HG03558 (cell line): ENCODE measurements at regions not wholly inside any gene's neighbourhood (a gene's known extent, or its start where the extent isn't known, plus 50 kb on each side); places are given as distances from the start of the nearest gene placed in this dataset.

Source experiments
- ATAC-seq: cut with Tn5 transposase; IDR thresholded peaks from one replicate; pipeline ENCODE4 v1.9.1; 2021; ENCODE audit warnings: moderate number of reproducible peaks; ENCODE audit not compliant: unreplicated experiment; ENCODE audit errors: extremely low read depth

- ATAC-seq, result no peak
Measured at GRCh38 chr16:86710602-86710950, 132.2 kb downstream of the FOXL1 start.

DNA sequence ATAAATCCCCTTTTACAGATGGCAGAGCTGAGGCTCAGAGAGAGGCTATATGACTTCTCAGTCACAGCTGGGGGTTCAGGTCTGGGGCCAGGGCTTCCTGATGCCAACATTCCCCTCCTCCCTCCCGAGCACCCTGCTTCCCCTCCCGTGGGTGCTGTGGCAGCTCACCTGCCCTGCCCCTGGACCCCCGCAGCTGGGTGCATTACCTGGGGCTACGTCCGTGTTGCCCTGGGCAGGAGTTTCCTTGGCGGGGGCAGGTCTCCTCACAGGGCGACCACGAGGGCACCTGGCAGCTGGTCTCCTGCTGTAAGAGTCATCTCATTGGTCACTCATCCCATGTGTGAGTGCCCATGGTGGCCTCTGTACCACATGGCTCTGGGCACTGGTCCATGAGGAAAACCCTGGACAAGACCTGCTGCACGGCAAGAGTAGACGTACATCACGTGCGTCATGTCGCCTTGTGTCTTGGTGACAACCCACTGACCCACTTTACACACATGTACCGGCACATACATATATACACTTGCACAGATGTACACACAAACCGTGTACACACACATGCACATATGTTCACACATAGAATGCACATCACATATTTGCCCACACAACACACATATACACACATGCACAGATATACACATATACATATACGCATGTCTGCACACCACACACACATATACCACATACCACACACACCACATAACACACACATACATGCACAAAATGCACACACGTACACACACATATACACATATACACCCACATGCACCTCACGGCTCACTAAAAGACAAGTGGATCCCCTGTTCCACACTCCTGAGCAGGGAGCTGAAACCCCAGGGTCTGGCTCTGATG, 134.0 kb downstream of the FOXL1 start:
- no peak for ATAC-seq

GRCh38 chr16:86713021-86713631, 134.8 kb downstream of the FOXL1 start:
- no peak for ATAC-seq

DNA sequence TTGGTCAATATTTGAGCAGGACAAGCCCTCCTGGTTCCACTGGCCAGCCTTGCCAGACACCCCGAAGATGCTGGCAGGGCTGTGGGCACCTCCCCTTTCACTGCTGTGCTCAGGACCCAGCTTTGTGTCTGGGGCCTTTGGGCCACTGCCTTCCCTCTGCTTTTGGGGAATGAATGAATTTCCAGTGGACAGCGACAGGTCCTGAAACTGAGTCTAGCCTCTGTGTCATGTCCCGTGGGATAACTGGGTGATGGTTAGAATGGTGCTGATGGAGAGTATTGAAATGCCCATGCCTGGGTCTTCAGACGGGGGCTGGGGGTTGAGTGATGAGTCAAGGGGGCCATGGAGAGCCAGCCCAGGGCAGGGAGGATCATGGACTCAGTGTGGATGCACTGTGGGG, 135.8 kb downstream of the FOXL1 start:
- ATAC-seq, result no peak

GRCh38 chr16:86716649-86717048, 138.3 kb downstream of the FOXL1 start:
- ATAC-seq, result no peak

- no peak for ATAC-seq
Measured at GRCh38 chr16:86718118-86718517, 139.8 kb downstream of the FOXL1 start.

GRCh38 chr16:86722970-86723369, 144.6 kb downstream of the FOXL1 start:
- ATAC-seq, result no peak

GRCh38 chr16:86723689-86724088, 145.3 kb downstream of the FOXL1 start:
- no peak for ATAC-seq

DNA sequence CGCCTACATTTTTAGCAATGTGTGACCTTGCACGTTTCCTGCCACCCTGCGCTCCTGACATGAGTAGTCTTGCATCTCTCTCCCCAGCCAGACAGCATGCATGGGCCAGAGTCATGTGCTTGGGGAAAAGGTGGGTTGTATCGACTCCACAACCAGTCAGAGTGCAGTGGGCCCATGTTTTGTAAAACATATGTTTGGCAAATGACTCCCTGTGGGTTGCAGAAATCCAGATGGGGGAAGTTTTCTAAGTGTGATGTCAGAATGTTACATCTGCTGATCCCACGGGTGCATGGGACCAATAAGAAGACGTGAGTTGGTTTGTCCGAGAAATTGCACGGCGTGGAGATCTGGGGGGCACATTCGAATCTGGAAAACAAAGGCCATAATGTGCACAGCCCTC, 147.1 kb downstream of the FOXL1 start:
- no peak for ATAC-seq

DNA sequence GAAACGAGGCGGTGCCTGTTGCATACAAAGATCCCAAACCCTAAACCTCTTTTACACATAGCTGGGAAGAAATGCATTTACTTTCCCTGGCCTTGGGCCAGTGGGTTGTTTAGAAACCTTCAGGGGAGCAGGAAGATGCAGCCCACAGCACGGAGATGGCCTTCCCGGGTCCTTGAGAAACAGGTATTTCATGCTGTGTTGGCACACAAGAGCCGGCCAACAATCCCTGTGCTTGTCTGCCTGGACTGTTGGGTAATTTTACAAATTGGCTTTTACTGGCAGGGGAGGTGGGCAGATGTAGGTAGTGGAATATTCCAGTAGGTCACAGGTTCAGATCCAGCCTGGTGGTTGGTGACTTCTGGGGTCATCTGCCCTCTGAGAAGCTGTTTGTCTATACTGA, 148.0 kb downstream of the FOXL1 start:
- no peak for ATAC-seq

- ATAC-seq, result no peak
Measured at GRCh38 chr16:86727131-86727530, 148.8 kb downstream of the FOXL1 start.

- ATAC-seq, result no peak
Measured at GRCh38 chr16:86727632-86728031, 149.3 kb downstream of the FOXL1 start.

GRCh38 chr16:86729686-86730085, 151.3 kb downstream of the FOXL1 start:
- no peak for ATAC-seq

- ATAC-seq, result no peak
Measured at GRCh38 chr16:86730086-86730485, 151.7 kb downstream of the FOXL1 start.

DNA sequence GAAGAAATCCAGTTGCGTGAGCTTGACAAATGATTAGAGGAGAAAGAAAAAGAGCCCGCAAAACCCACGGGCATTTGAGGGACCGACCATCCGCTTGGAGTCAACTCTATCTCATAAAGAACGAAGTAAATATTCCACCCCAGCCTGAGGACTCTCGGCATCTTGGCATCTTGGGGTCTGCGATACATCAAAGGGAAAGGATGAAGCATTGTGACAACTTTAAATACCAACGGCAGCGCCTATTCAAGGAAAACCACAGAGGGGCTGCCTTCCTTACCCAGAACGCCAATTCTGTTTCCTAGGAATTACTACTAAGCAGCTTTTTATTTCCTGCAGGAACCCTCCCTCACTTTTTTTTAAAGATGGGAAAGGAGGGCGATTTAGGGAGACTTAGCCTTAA, 152.2 kb downstream of the FOXL1 start:
- no peak for ATAC-seq

DNA sequence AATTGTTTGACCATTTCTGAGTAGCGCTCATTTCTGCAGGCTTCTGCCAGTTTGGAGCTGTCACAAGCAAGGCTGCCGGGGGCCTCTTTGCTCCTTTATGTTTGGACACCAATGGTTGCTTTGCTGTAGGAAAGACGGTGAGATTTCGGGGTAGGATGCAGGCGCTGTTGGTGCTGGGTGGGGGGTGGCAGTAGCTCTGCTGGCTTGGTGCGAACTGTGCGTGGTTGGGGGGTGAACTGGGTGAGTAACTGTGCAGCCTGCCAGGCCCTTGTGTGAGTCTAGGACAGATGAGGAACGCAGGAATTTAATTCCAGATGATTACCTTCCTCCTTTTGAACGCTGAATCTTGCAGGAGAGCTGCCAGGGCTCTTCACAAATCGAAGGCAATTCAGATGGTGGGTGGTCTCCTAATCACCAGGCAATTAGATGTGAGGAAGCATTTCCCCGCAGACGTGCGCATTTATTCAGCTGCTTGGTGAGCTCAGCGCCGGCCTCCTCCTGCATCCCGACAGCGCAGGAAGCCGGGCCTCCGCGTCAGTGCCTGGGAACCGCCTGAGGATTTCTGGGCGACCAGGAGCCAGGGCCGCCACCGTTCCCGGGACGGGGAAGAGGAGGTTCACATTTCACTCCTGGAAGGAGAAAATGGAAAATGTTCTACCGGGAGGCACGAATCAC, 154.4 kb downstream of the FOXL1 start:
- no peak for ATAC-seq

DNA sequence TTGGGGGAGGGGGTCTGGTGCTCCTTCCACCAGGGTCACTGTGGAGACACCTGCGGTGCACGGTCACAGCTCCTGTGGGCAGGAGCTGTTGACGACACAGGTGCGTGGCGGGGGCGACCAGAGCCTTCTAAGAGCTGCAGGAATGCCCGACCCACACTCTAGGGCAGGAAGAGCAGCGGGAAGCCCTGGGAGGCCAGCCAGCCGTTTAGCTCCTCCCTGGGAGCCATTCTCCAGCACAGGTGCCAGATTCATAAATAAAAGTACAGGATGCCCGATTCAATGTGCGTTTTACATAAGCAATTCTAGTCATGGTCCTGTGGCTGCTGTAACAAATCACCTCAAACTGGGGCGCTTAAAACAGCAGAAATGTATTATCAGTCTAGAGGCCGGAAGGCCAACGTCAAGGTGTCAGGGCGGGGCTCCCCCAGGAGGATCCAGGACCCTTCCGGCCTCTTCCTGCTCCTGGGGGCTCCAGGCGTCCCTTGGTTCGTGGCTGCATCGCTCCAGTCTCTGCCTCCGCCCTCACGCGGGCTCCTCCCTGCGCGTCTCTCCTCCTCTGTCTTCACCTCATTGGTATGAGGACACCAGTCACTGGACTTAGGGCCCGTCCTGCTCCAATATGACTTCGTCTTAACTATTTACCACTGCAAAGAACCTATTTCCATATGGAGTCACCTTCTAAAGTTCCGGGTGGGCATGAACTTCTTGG, 155.4 kb downstream of the FOXL1 start:
- ATAC-seq, result no peak

DNA sequence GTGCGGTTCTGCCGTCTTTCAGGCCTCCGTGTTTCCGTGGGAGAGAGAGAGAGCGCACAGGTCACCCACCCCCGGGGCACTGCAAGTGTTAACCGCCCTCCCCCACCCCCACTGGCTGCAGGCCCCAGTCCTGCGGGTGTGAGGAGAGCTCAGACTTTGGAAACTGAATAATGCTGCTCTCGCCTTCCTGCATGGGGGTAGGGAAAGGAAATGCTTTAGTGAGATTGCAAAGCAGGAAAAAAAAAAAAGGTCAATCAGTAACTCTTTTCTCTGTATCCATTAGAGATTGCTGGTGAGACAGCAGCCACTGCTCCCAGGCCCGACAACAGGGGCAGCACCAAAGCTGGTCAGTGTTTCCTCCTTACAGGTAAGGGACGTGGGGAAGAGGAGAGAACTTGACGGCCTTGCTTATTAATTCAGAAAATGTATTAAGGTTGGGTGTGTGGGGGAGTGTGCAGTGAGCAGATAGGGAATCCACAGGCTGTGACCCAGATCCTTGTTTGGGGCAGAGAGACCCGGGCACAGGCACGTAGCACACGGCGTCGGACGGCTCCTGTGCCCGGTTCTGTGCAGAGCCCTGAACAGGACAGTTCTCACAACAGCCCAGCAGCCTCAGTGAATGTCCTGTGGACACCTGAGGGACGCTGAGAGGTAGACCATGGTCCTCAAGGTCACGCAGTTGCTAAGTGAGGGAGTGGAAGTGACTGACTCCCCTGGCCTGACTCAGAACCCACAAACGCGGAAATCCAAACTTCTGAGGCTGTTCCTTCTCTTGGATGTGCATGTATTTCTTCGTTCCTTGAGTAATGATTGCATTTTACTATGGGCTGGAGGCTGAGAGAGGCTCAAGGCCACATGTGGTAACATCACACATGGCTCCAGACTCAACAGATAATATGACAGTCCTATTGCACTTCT, 156.5 kb downstream of the FOXL1 start:
- no peak for ATAC-seq

- ATAC-seq, result no peak
Measured at GRCh38 chr16:86735727-86736126, 157.4 kb downstream of the FOXL1 start.

DNA sequence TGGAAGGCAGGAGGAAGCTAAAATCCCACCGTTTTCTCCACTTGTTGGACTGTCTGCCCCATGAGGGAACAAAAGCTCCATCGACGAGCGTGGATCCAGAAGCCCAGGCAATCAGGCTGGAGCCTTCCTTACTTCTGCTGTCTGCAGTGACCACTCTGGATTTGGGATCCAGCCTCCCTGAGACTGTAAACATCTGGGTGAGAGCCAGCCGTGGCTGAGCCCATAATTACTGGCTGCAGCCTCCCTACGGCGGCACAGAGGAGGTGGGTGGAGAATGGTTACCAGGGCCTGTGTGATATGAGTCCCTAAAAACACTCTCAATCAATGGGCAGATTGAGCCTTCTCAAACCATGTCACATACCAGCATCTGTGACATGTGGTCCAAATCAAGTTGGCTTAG, 158.2 kb downstream of the FOXL1 start:
- ATAC-seq, result no peak
